ENCODE measurements at regions not wholly inside any gene's neighbourhood (a gene's known extent, or its start where the extent isn't known, plus 50 kb on each side); places are given as distances from the start of the nearest gene placed in this dataset.

- TF ChIP-seq EZH2 (IDR thresholded peaks at IDR 0.05; ENCODE audit: insufficient read depth, poor library complexity, severe bottlenecking), result no peak
- no peak for TF ChIP-seq EZH2phosphoT487 (IDR thresholded peaks at IDR 0.05; ENCODE audit: insufficient read depth, low read depth)
- no peaks in the 10 kb centered on the region for H3K9me3 ChIP-seq (ENCODE audit: low read depth)
Observed at GRCh38 chr19:5222821-5223321, 117.7 kb downstream of the PTPRS start.

GRCh38 chr19:5222178-5222577 is 118.4 kb downstream of the PTPRS start:
- no peak for DNase-seq
- Histone ChIP-seq H3K27ac (no peak overlapping the region), H3K9me2 (ENCODE audit: insufficient read depth) (no peaks in the 10 kb centered on the region), H3K4me1 (ENCODE audit: insufficient read depth) (no peaks in the 10 kb centered on the region), H3K4me3 (no peak overlapping the region), H3K27me3 (replicated peaks; ENCODE audit: insufficient read depth) (no peaks in the 10 kb centered on the region), H3K4me2 (ENCODE audit: unreplicated experiment) (no peak overlapping the region), H2AFZ (no peak overlapping the region), H3K36me3 (ENCODE audit: low read depth) (peaks cover 26% of the 10 kb centered on the region), H3F3A (ENCODE audit: insufficient read depth) (no peaks in the 10 kb centered on the region), H3K79me2 (ENCODE audit: insufficient read depth) (no peaks in the 10 kb centered on the region), H4K20me1 (ENCODE audit: insufficient read depth) (no peaks in the 10 kb centered on the region), H3K9me3 (ENCODE audit: low read depth) (no peaks in the 10 kb centered on the region), H3K9ac (no peak overlapping the region)
- in situ Hi-C loops (cut with MboI), result no loop called here
- WGBS, 2 experiments (ENCODE audit: low coverage in 1 of 2, low lambda C conversion rate in 2 of 2, missing lambda C conversion rate in 2 of 2), result 94% methylated on average over 14 to 22 of the region's 22 CpGs
- TF ChIP-seq EZH2phosphoT487 (IDR thresholded peaks at IDR 0.05; ENCODE audit: insufficient read depth, low read depth) (no peak), EZH2 (IDR thresholded peaks at IDR 0.05; ENCODE audit: insufficient read depth, poor library complexity, severe bottlenecking) (no peak)

More at GRCh38 chr19:5222821-5223321, 117.7 kb downstream of the PTPRS start:
- Histone ChIP-seq H3K4me3 (no peak overlapping the region), H3K4me2 (ENCODE audit: unreplicated experiment) (no peak overlapping the region), H3K79me2 (ENCODE audit: insufficient read depth) (no peaks in the 10 kb centered on the region), H2AFZ (no peak overlapping the region), H4K20me1 (ENCODE audit: insufficient read depth) (no peaks in the 10 kb centered on the region), H3K4me1 (ENCODE audit: insufficient read depth) (no peaks in the 10 kb centered on the region), H3F3A (ENCODE audit: insufficient read depth) (no peaks in the 10 kb centered on the region), H3K9me2 (ENCODE audit: insufficient read depth) (no peaks in the 10 kb centered on the region), H3K36me3 (ENCODE audit: low read depth) (peaks cover 19% of the 10 kb centered on the region), H3K9ac (no peak overlapping the region), H3K27ac (no peak overlapping the region), H3K27me3 (replicated peaks; ENCODE audit: insufficient read depth) (no peaks in the 10 kb centered on the region)
- in situ Hi-C loops (cut with MboI), result no loop called here
- DNase-seq, result no peak
- 95 to 97% methylated on average over 33 to 46 of the region's 53 CpGs for WGBS, 2 experiments (ENCODE audit: low coverage in 1 of 2, low lambda C conversion rate in 2 of 2, missing lambda C conversion rate in 2 of 2)

GRCh38 chr19:5220866-5221265 is 119.7 kb downstream of the PTPRS start:
- Histone ChIP-seq H4K20me1 (ENCODE audit: insufficient read depth) (no peaks in the 10 kb centered on the region), H3K9ac (no peak overlapping the region), H3K27ac (no peak overlapping the region), H3K4me1 (ENCODE audit: insufficient read depth) (no peaks in the 10 kb centered on the region), H3K36me3 (ENCODE audit: low read depth) (peaks cover 30% of the 10 kb centered on the region), H3K27me3 (replicated peaks; ENCODE audit: insufficient read depth) (no peaks in the 10 kb centered on the region), H3K79me2 (ENCODE audit: insufficient read depth) (no peaks in the 10 kb centered on the region), H2AFZ (no peak overlapping the region), H3K9me3 (ENCODE audit: low read depth) (no peaks in the 10 kb centered on the region), H3K4me3 (no peak overlapping the region), H3F3A (ENCODE audit: insufficient read depth) (no peaks in the 10 kb centered on the region), H3K4me2 (ENCODE audit: unreplicated experiment) (no peak overlapping the region), H3K9me2 (ENCODE audit: insufficient read depth) (no peaks in the 10 kb centered on the region)
- DNase-seq, result no peak
- WGBS, 2 experiments (ENCODE audit: low coverage in 1 of 2, low lambda C conversion rate in 2 of 2, missing lambda C conversion rate in 2 of 2), result 98% methylated on average over 15 to 16 of the region's 16 CpGs
- in situ Hi-C loops (cut with MboI), result no loop called here
- no peak for TF ChIP-seq EZH2 (IDR thresholded peaks at IDR 0.05; ENCODE audit: insufficient read depth, poor library complexity, severe bottlenecking)
- no peak for TF ChIP-seq EZH2phosphoT487 (IDR thresholded peaks at IDR 0.05; ENCODE audit: insufficient read depth, low read depth)

- H3K4me3 ChIP-seq, result no peak overlapping the region
- no peak overlapping the region for H3K9ac ChIP-seq
- H2AFZ ChIP-seq, result no peak overlapping the region
- H3K4me1 ChIP-seq (ENCODE audit: insufficient read depth), result no peaks in the 10 kb centered on the region
- TF ChIP-seq EZH2phosphoT487 (IDR thresholded peaks at IDR 0.05; ENCODE audit: insufficient read depth, low read depth), result no peak
- no peaks in the 10 kb centered on the region for H3F3A ChIP-seq (ENCODE audit: insufficient read depth)
- no peak overlapping the region for H3K4me2 ChIP-seq (ENCODE audit: unreplicated experiment)
- H4K20me1 ChIP-seq (ENCODE audit: insufficient read depth), result no peaks in the 10 kb centered on the region
- H3K9me2 ChIP-seq (ENCODE audit: insufficient read depth), result no peaks in the 10 kb centered on the region
- in situ Hi-C loops (cut with MboI), result no loop called here
- H3K27me3 ChIP-seq (replicated peaks; ENCODE audit: insufficient read depth), result no peaks in the 10 kb centered on the region
- no peaks in the 10 kb centered on the region for H3K79me2 ChIP-seq (ENCODE audit: insufficient read depth)
- H3K36me3 ChIP-seq (ENCODE audit: low read depth), result peaks cover 30% of the 10 kb centered on the region
- H3K27ac ChIP-seq, result no peak overlapping the region
- no peak for DNase-seq
- WGBS, 2 experiments (ENCODE audit: low coverage in 1 of 2, low lambda C conversion rate in 2 of 2, missing lambda C conversion rate in 2 of 2), result 86 to 89% methylated on average over 5 of the region's 5 CpGs
- no peaks in the 10 kb centered on the region for H3K9me3 ChIP-seq (ENCODE audit: low read depth)
Observed at GRCh38 chr19:5220361-5220760, 120.3 kb downstream of the PTPRS start.
